Parathyroid adenoma (tissue), 2 donors: ENCODE measurements at regions not wholly inside any gene's neighbourhood (a gene's known extent, or its start where the extent isn't known, plus 50 kb on each side); places are given as distances from the start of the nearest gene placed in this dataset.

Source experiments
- H2AFZ ChIP-seq: fragments of 300-600 bp; sonication (generic); one replicate; pipeline ENCODE4 v1.7.0; 2017; ENCODE audit warnings: antibody characterized with exemption, mild to moderate bottlenecking
- H3K27ac ChIP-seq: fragments of 300-600 bp; sonication (generic); one replicate; pipeline ENCODE4 v1.7.0; 2017
- H3K27me3 ChIP-seq: fragments of 300-600 bp; sonication (generic); one replicate; pipeline ENCODE4 v1.7.0; 2017; ENCODE audit warnings: low read length; ENCODE audit not compliant: control insufficient read depth, insufficient read depth
- H3K36me3 ChIP-seq: fragments of 300-600 bp; sonication (generic); one replicate; pipeline ENCODE4 v1.7.0; 2017; ENCODE audit warnings: low read length; ENCODE audit not compliant: control insufficient read depth, insufficient read depth
- H3K4me1 ChIP-seq: fragments of 300-600 bp; sonication (generic); one replicate; pipeline ENCODE4 v1.7.0; 2017; ENCODE audit warnings: control low read depth
- H3K4me2 ChIP-seq: fragments of 300-600 bp; sonication (generic); one replicate; pipeline ENCODE4 v1.7.0; 2017; ENCODE audit warnings: low read length
- H3K4me3 ChIP-seq: fragments of 300-600 bp; sonication (generic); one replicate; pipeline ENCODE4 v1.7.0; 2017; ENCODE audit warnings: low read depth, low read length
- H3K79me2 ChIP-seq: fragments of 300-600 bp; sonication (generic); one replicate; pipeline ENCODE4 v1.7.0; 2017; ENCODE audit warnings: control low read depth
- H3K9ac ChIP-seq: fragments of 300-600 bp; sonication (generic); one replicate; pipeline ENCODE4 v1.7.0; 2017; ENCODE audit warnings: mild to moderate bottlenecking
- H3K9me3 ChIP-seq: fragments of 300-600 bp; sonication (generic); one replicate; pipeline ENCODE4 v1.7.0; 2017; ENCODE audit warnings: low read length; ENCODE audit not compliant: control insufficient read depth
- TF ChIP-seq, protein P1 (sequence below): fragments of 300-600 bp; sonication (generic); IDR thresholded peaks from one replicate; pipeline ENCODE4 v1.7.0; 2017; ENCODE audit warnings: antibody characterized with exemption, mild to moderate bottlenecking
- donor health status: primary hyperparathyroidism.

DNA sequence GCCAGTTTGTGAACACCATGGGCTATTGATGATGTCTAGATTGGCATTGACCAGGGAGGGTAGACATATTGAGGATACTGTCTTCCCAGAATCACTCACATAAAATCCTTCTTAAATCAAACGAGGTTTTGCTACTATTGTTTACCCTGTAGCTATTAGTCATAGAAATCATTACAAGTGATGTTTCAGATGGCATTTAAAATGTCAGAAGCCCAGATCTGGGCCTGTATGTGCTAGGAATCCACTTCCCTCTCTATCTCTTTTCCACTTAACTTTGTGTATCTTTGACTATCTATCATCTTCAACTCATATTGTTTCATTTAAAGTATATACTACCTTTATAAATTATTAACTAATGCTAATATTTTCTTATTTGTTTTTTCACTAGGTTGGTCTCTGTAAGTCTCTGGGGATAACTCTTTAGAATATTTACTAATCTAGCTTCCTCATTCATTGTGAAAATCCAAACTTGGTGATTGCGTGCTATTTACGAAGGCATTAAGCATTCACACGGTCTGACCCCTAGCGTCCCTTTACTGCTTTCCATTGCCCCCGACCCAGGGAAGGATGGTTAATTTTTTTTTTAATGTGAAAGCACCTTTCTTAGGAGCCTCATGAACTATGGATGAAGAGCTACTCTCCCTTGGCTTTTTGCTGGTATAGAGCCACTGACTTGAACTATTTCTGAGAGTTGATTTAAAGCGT lies 281.8 kb downstream of the GPATCH2 start:
- TF ChIP-seq, protein P1, sequence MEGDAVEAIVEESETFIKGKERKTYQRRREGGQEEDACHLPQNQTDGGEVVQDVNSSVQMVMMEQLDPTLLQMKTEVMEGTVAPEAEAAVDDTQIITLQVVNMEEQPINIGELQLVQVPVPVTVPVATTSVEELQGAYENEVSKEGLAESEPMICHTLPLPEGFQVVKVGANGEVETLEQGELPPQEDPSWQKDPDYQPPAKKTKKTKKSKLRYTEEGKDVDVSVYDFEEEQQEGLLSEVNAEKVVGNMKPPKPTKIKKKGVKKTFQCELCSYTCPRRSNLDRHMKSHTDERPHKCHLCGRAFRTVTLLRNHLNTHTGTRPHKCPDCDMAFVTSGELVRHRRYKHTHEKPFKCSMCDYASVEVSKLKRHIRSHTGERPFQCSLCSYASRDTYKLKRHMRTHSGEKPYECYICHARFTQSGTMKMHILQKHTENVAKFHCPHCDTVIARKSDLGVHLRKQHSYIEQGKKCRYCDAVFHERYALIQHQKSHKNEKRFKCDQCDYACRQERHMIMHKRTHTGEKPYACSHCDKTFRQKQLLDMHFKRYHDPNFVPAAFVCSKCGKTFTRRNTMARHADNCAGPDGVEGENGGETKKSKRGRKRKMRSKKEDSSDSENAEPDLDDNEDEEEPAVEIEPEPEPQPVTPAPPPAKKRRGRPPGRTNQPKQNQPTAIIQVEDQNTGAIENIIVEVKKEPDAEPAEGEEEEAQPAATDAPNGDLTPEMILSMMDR = no peak
- Histone ChIP-seq H2AFZ (no peak overlapping the region), H3K4me2 (no peak overlapping the region), H3K79me2 (no peaks in the 10 kb centered on the region), H3K4me1 (no peaks in the 10 kb centered on the region), H3K36me3 (no peaks in the 10 kb centered on the region), H3K27ac (no peak overlapping the region), H3K27me3 (no peaks in the 10 kb centered on the region), H3K4me3 (no peak overlapping the region), H3K9me3 (no peaks in the 10 kb centered on the region), H3K9ac (no peak overlapping the region)

DNA sequence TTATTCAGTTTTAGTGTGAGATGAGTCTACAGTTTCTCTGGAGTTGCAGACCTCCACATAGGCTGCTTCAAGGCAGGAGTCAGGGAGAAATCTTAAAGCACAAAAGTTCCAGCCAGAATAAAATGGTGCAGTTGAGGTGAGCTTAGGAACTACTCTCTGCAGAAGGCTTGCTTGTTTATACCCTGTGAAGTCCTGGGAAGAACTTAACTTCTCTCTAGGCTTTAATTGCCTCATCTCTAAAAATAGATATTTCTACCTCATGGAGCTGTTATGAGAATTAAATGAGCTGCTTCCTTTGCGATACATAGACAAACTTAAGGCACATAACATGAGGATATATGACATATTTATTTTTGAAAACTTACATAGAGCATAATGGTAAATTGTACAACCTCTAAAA lies 286.2 kb downstream of the GPATCH2 start:
- H3K4me2 ChIP-seq = no peak overlapping the region
- TF ChIP-seq, protein P1 = no peak
- no peaks in the 10 kb centered on the region for H3K9me3 ChIP-seq
- no peak overlapping the region for H3K27ac ChIP-seq
- no peak overlapping the region for H2AFZ ChIP-seq
- no peaks in the 10 kb centered on the region for H3K36me3 ChIP-seq
- H3K27me3 ChIP-seq = no peaks in the 10 kb centered on the region
- H3K9ac ChIP-seq = no peak overlapping the region
- no peaks in the 10 kb centered on the region for H3K79me2 ChIP-seq
- no peaks in the 10 kb centered on the region for H3K4me1 ChIP-seq
- no peak overlapping the region for H3K4me3 ChIP-seq

DNA sequence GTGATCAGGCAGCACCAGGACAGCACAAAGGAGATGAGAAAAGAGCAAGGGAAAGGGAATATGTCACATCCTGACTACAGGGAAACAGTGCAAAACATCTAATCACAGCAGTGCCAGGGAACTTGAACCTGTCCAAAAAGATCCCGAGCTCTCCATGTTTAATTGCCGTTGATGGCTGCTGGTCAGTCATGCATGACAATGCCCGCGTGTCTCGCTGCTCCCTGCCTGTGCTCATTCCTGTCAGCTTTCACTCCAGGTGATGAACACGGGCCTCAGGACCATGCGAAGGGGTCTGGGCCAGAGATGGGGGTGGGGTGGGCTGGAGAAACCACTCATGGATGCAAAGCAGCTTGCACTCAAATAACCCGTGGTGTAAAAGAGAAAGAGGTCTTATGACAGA lies 287.0 kb downstream of the GPATCH2 start:
- Histone ChIP-seq H3K79me2 (no peaks in the 10 kb centered on the region), H3K27me3 (no peaks in the 10 kb centered on the region), H2AFZ (peak overlapping the region; percentile 49), H3K9me3 (no peaks in the 10 kb centered on the region), H3K36me3 (no peaks in the 10 kb centered on the region), H3K4me2 (no peak overlapping the region), H3K9ac (no peak overlapping the region), H3K4me1 (no peaks in the 10 kb centered on the region), H3K27ac (no peak overlapping the region), H3K4me3 (no peak overlapping the region)
- TF ChIP-seq, protein P1 = no peak

DNA sequence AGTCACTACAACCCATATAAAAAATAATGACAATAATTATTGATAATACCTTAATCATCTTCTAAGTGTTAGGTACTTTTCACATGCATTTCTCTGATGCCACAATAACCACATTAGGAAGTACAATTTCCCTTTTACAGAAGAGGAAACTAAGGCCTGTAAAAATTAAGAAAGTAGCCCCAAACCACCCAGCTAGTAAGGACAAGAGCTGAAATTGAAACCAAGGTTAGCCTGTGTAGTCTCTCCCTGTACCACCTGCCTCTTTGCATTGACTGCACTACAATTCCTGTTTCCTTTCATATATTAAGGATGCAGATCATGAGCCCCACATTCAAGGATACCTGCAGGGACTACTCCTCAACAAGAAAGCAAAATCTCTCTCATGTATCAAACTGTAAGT lies 288.8 kb downstream of the GPATCH2 start:
- TF ChIP-seq, protein P1 = no peak
- H3K36me3 ChIP-seq = no peaks in the 10 kb centered on the region
- H3K4me2 ChIP-seq = no peak overlapping the region
- no peak overlapping the region for H3K4me3 ChIP-seq
- no peaks in the 10 kb centered on the region for H3K9me3 ChIP-seq
- H3K79me2 ChIP-seq = no peaks in the 10 kb centered on the region
- H2AFZ ChIP-seq = no peak overlapping the region
- H3K9ac ChIP-seq = no peak overlapping the region
- H3K27me3 ChIP-seq = no peaks in the 10 kb centered on the region
- no peak overlapping the region for H3K27ac ChIP-seq
- no peaks in the 10 kb centered on the region for H3K4me1 ChIP-seq

DNA sequence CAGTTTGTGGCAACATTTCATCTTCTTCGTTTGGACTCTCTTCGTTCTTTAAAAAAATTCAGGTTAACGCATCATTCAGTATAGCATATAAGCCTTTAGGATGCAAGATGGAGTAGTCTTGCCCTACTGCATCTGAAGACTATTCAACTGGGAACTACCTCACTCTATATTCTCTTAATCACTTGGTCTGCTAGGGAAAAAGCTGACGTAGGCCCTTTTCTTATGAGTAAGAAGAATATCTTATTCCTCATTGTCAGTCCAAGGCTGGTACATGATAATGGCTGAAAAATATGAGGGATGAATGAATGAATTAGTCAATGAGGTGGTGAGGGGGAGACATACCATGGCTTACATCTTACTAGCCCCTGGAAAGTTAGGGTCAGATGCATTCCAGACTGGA lies 294.2 kb downstream of the GPATCH2 start:
- Histone ChIP-seq H3K79me2 (no peaks in the 10 kb centered on the region), H2AFZ (no peak overlapping the region), H3K27ac (no peak overlapping the region), H3K27me3 (no peaks in the 10 kb centered on the region), H3K9me3 (no peaks in the 10 kb centered on the region), H3K4me2 (no peak overlapping the region), H3K4me3 (no peak overlapping the region), H3K9ac (no peak overlapping the region), H3K4me1 (peaks cover 3% of the 10 kb centered on the region), H3K36me3 (no peaks in the 10 kb centered on the region)
- TF ChIP-seq, protein P1 = no peak
